ENCODE measurements at regions not wholly inside any gene's neighbourhood (a gene's known extent, or its start where the extent isn't known, plus 50 kb on each side); places are given as distances from the start of the nearest gene placed in this dataset.

GRCh38 chr4:163781726-163782125 is 287.2 kb downstream of the TMA16 start:
- TF ChIP-seq CTCF (IDR thresholded peaks at IDR 0.05; ENCODE audit: insufficient read depth, low read length, missing control alignments): no peak
- ChIA-PET CTCF (no interaction called here), POLR2A (no interaction called here)
- H3K4me3 ChIP-seq (ENCODE audit: low read depth, low read length): no peak overlapping the region
- no peak for DNase-seq (ENCODE audit: low read depth, low spot score)

- no peak overlapping the region for H3K4me3 ChIP-seq (ENCODE audit: low read depth, low read length)
- no peak for DNase-seq (ENCODE audit: low read depth, low spot score)
- ChIA-PET POLR2A (no interaction called here), CTCF (no interaction called here)
- no peak for TF ChIP-seq CTCF (IDR thresholded peaks at IDR 0.05; ENCODE audit: insufficient read depth, low read length, missing control alignments)
Observed at GRCh38 chr4:163790231-163790630, 295.7 kb downstream of the TMA16 start.

GRCh38 chr4:163795885-163796284 is 301.4 kb downstream of the TMA16 start:
- POLR2A ChIA-PET: no interaction called here
- DNase-seq (ENCODE audit: low read depth, low spot score): no peak
- no peak for TF ChIP-seq CTCF (IDR thresholded peaks at IDR 0.05; ENCODE audit: insufficient read depth, low read length, missing control alignments)

GRCh38 chr4:163804001-163804400 is 309.5 kb downstream of the TMA16 start:
- ChIA-PET POLR2A (no interaction called here), CTCF (no interaction called here)
- H3K4me3 ChIP-seq (ENCODE audit: low read depth, low read length): no peak overlapping the region
- TF ChIP-seq CTCF (IDR thresholded peaks at IDR 0.05; ENCODE audit: insufficient read depth, low read length, missing control alignments): no peak
- DNase-seq (ENCODE audit: low read depth, low spot score): no peak

More at GRCh38 chr4:163795885-163796284, 301.4 kb downstream of the TMA16 start:
- H3K4me3 ChIP-seq (ENCODE audit: low read depth, low read length): no peak overlapping the region
- CTCF ChIA-PET: no interaction called here

GRCh38 chr4:163806653-163807052 is 312.2 kb downstream of the TMA16 start:
- no peak overlapping the region for H3K4me3 ChIP-seq (ENCODE audit: low read depth, low read length)
- ChIA-PET CTCF (no interaction called here), POLR2A (no interaction called here)
- no peak for DNase-seq (ENCODE audit: low read depth, low spot score)
- TF ChIP-seq CTCF (IDR thresholded peaks at IDR 0.05; ENCODE audit: insufficient read depth, low read length, missing control alignments): no peak

GRCh38 chr4:163808011-163808410 is 313.5 kb downstream of the TMA16 start:
- POLR2A ChIA-PET: no interaction called here
- DNase-seq (ENCODE audit: low read depth, low spot score): no peak
- no peak for TF ChIP-seq CTCF (IDR thresholded peaks at IDR 0.05; ENCODE audit: insufficient read depth, low read length, missing control alignments)
- H3K4me3 ChIP-seq (ENCODE audit: low read depth, low read length): no peak overlapping the region
- CTCF ChIA-PET: no interaction called here

Measured in AG04449 (cell line).